Right lobe of liver (tissue), 4 donors: ENCODE measurements at regions not wholly inside any gene's neighbourhood (a gene's known extent, or its start where the extent isn't known, plus 50 kb on each side); places are given as distances from the start of the nearest gene placed in this dataset.
"Not testable (repeated sequence)": the region's sequence is repeated elsewhere in the genome, so short reads cannot be mapped to it uniquely, and the experiment has no call there.

ENCODE experiments used
- POLR2A ChIP-seq: fragments of 450-650 bp; IDR thresholded peaks from one replicate; pipeline ENCODE4 v1.6.1; 2017; ENCODE audit warnings: antibody characterized with exemption, mild to moderate bottlenecking
- TF ChIP-seq, protein P1 (sequence below), 4 donors: fragments of 200-600 bp in 3 of 4; fragments of 450-650 bp in 1 of 4; IDR thresholded peaks; one replicate each; pipeline versions ENCODE4 v1.5.1 to v1.8.0; 2016 to 2022; ENCODE audit warnings: antibody characterized with exemption in 4 of 4, mild to moderate bottlenecking in 2 of 4
- donor health status: DM: no; HTN: no; CAD: no.
- donor health status: DM: no; HTN: no; CAD: no.
- donor health status: DM: no; HTN: yes; CAD: no.

DNA sequence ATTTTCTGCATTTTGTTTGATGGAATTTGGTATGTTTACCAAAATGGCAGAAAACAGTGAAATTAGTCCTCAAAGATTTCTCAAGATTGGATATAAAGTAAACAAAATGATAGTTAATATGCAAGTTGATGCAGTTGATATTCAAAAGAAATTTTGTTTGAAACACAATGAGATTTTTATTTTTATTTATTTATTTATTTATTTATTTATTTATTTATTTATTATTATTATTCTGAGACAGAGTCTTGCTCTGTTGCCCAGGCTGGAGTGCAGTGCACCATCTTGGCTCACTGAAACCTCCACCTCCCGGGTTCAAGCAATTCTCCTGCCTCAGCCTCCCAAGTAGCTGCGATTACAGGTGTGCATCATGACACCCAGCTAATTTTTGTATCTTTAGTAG is 1881.5 kb upstream of the DEFB115 start:
- not testable (repeated sequence) for TF ChIP-seq POLR2A
- TF ChIP-seq, protein P1, sequence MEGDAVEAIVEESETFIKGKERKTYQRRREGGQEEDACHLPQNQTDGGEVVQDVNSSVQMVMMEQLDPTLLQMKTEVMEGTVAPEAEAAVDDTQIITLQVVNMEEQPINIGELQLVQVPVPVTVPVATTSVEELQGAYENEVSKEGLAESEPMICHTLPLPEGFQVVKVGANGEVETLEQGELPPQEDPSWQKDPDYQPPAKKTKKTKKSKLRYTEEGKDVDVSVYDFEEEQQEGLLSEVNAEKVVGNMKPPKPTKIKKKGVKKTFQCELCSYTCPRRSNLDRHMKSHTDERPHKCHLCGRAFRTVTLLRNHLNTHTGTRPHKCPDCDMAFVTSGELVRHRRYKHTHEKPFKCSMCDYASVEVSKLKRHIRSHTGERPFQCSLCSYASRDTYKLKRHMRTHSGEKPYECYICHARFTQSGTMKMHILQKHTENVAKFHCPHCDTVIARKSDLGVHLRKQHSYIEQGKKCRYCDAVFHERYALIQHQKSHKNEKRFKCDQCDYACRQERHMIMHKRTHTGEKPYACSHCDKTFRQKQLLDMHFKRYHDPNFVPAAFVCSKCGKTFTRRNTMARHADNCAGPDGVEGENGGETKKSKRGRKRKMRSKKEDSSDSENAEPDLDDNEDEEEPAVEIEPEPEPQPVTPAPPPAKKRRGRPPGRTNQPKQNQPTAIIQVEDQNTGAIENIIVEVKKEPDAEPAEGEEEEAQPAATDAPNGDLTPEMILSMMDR (IDR thresholded peaks at IDR 0.05), result not testable (repeated sequence)
